ENCODE measurements at regions not wholly inside any gene's neighbourhood (a gene's known extent, or its start where the extent isn't known, plus 50 kb on each side); places are given as distances from the start of the nearest gene placed in this dataset.

- no peak for DNase-seq (ENCODE audit: low read depth)
These were observed 223.7 kb downstream of the SOX11 start for GRCh38 chr2:5915881-5916310.

DNA sequence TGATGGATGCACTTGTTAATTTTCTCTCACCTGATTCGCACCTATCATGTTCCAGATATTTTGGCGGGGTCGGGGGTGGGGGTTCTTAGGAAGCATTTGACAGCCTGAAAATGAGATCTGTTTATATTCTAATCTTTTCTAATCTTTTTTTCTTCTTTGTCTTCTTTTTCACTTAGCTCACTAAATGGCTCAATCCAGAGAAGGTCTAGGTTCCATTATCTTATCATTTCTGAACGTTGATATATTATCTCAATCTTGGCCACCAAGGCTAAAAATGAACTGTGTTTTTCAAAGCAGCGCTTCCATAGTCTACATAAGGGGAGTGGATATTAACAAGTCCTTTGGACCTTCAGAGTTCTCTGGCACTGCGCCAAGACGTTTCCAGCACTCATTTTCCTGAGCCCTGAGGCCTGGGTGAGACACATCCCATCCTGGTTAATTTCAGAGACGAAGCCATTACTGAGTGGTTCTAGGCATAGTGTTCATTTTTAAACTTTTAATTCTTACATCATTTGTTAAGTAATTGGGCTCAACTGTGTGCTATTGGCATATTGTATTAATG lies 229.0 kb downstream of the SOX11 start:
- no peak for DNase-seq (ENCODE audit: low read depth)

DNA sequence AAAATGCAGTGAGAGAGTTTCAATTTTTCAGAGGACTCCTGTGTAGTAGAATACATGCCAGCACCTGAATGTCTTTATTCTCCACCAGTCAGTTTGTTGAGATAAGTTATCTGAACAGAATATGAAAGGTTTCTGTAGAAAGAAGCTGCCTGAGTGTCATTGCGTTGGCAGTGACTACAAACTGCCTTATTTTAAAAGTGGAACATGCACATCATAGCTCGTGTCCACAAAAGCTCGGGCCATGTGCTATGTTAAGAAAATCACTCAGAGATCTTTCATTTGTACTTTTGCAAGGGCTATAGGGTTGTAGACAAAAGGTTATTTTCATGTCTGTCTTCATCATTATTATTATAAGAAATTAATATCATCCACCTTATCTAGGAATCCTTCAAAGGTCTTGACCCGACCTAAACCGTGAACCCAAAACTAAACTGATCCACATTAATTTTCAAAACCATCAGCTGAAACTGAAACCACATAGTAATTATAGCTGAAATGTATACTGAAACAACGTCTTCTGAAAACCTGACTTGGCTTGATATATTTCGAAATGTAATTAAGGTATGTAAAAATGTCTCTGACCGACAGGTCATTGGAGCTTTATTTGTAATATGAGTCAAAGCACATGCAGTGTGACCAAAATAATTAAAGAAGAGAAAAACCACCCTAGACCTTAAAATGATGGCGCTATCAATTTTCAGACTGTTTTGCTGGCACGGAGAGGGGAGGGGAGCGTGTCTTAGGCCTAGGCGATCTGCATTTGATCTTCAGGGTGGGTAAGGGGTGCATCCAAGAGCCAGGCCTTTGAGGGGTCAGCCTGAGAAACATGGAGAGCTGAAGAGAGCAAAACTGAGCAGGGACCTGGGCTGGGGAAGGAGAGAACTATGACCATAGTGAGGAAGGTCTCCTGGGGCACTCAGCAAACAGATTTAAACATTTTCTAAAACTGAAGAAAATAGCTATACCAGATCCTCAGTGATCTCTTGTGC lies 232.1 kb downstream of the SOX11 start:
- no peak for DNase-seq (ENCODE audit: low read depth)

DNA sequence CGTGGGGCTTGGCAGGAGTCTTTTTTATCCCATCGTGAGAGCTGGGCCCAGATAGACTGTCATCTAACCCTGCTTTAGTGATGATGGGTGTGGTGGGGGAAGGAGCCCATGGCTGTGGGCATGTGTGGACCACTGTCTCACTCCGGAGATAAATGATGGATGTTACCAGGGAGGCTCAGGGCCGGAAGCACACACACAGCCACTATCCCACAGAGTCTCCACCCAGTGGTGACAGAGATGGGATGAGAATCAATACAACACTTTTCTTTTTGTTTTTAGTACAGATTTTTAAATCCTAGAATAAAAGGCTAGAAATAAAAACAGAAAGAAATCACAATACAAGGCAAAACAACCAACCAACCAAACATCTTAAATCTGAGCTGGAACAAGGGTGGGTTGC lies 233.4 kb downstream of the SOX11 start:
- DNase-seq (ENCODE audit: low read depth): no peak

DNA sequence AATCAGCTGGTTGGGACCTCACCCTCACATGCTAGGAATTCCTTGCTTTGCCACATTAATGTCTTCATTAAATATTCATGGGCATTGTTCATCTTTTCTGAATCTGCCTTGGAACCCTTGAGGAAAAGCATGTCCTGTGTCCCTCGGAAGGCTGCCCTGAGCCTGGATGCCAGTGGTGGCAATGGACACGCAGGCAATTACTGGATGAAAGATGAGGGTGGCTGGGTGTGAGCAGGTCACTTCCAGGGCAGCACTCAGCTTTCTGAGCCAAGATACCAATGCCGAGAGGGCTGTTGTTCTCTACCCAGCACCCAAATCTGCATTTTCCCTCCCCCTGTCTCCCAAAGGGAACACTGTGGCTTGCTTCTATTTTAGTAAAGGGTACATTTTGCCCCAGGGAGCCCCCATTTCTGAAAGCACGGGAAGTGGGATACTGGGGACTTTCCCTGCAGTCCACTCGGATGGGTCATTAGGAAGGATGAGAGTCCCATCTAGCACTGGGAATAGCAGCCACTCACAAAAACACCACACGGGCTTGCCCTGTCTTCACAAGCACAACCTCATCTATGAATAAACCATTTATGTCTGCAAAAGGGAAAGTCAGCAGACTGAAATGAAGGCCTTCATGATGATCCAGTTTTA lies 234.8 kb downstream of the SOX11 start:
- DNase-seq (ENCODE audit: low read depth): no peak

DNA sequence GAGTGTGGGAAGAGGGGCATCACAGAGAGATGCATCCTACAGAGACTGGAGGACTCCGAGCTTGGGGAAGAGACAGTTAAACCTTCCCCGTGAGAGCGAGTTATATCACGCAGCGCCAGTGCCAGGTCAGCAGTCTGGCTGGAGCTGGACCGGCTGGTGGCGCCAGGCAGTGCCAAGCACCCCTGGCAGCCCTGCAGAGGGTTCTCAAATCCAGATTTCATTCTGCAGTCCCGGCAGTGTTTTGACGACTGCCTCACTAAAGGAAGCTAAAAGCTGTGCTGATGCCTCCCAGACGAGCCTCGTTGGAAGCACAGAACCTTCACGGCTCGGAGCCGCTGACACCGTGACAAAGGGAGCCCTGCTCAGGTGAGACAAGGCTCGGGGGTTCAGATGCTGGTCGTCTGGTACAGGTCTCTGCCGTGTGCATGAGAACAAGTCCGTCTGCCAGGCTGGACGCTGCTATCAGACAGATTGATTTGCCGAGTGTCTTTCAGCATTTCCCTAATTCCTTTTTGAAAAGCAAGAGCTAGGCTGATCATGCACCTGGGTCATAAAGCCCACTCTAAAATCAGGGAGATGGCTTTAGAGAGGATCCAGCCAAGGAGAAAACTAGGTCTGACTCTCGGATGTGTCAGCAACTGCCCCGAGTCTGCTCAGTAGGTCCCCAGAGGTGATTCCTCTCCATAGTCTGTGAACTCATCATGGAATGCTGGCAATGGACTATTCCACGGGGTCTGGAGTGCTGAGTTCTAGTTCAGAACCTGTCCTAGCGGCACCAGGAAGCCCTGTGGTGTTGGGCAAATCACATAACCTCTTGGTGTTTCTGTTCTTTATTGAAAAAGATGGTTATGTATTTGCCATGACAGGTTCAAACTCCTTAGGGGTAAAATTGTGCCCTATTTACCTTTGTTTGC lies 240.6 kb downstream of the SOX11 start:
- no peak for DNase-seq (ENCODE audit: low read depth)

DNA sequence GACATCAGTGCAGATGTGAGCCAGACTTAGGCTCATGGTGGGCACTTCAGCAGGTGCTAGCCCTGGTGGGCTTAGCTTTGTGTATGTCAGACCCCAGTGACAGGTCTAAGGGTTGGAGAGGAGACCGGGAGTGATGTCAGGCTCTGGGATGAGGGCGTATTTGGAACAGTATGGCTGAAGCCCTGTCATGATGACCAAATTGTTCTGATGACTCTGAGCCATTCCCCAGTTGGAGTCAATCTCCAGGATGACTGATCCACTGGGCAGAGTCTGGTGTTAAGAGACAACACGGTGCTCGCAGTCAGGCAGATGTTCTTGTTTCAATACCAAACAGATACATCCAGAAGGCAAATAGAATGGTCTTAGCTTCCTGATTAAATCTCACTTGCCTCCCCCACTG lies 241.5 kb downstream of the SOX11 start:
- DNase-seq (ENCODE audit: low read depth): no peak

DNA sequence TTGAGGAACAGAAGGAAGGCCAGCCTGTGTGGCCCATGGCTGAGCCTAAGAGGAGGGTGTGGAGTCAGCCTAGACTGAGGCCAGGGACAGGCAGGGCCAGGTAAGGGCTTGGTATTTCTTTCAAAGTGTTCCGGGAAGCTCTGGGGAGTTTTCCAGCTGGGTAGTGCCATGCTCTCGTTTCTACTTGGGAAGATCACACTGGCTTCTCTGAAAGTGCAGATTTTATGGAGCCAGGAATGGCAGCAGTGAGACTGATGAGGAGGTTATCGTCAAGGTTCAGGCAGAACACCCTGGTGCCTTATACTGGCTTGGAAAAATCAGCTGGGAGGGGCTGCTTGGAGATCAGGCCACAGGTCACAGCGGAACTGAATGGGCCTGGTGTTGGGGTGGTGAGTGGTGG lies 245.1 kb downstream of the SOX11 start:
- no peak for DNase-seq (ENCODE audit: low read depth)

DNA sequence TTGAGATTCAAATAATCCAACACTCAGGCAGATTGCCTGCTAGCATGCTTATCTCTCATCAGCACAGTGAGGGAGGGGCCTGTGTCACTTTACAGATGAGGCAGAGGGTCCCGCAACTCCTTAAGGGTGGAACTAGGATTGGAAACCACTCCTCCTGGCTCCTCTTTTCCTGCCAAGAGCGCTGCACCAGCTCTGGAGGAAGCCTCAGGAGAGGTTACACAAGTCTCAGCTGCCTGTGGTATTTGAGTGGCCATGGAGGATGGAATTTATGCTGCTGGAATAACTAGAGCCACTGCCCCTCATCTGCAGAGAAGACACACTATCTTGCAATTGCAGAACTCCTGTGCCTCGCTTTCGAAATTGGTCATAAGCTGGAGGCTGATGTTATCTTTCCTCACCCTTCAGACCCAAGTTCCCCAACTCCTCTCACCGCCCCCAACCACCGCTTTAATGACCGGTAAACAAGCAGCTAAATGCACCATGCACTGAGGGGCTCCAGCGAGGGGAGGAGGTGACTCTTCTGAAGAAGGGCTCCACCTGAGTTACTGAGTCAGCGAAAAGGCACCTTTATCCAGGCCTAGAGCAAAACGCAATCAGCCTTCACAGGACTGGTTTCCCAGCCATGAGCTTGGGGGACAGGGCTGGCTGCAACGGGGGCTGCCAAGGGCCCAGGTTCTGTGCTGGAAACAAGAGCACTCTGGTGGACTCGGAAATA lies 245.8 kb downstream of the SOX11 start:
- DNase-seq (ENCODE audit: low read depth): no peak

DNA sequence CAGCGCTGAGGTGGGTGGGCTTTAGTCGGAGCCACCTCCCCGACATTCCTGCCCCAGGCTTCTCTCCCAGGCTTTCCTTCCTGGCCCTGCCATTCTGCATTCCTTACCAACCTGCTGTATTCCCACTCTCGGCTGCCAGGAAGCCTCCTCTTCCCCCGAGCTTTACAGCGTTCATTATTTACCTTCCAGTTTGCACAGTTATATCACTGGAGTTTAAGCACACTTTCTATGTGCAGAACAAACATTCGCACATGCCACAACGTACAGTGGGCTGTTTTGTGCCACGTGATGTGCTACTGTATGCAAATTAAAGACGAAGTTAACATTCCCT lies 246.3 kb downstream of the SOX11 start:
- DNase-seq (ENCODE audit: low read depth): no peak

GRCh38 chr2:5939553-5939952 lies 247.4 kb downstream of the SOX11 start:
- DNase-seq (ENCODE audit: low read depth): no peak

DNA sequence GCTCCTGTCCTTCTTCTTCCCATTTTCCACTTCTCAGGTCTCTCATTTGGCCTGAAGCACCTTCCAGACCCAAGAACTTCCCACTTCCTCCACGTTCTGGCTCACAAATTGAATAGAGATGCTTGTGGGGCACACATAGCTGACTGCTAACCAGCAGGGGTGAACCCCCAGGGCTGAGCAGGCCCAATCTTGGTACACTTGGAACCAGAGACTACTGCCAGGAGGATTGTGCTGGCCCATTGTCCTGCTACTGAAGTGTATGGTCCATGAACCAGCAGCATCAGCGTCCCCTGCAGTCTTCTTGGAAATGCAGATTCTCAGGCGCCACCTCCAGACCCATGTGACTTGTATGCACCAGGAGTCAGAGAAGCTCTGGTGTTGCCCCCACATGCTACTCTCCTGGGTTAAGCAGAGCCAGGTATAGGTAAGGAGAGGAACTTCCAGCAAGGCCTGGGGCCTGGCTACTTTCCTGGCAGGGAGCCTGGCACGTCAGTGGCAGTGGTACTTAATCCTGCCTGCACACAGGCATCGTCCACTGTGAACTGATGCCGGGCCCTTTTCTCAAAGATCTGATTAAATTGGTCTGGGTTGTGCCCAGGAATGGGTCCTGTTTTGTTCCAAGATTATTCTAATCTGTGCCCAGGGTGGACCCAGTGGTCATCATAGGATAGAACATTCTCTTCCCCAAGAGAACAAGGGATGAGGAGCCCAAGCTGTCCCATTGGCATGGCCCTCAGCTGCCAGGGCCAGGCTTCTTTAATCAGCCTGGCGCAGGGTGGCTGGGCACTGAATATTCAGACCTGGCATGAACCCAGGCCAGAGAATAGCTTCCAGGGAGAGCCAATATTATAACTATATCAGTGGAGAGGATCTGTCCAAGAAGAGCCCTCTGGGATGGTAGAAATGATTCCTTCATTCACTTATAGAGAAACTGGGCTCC lies 248.7 kb downstream of the SOX11 start:
- DNase-seq (ENCODE audit: low read depth): no peak

- DNase-seq (ENCODE audit: low read depth): no peak
These were observed 250.0 kb downstream of the SOX11 start for GRCh38 chr2:5942204-5942603.

GRCh38 chr2:5945742-5946141 lies 253.6 kb downstream of the SOX11 start:
- no peak for DNase-seq (ENCODE audit: low read depth)

DNA sequence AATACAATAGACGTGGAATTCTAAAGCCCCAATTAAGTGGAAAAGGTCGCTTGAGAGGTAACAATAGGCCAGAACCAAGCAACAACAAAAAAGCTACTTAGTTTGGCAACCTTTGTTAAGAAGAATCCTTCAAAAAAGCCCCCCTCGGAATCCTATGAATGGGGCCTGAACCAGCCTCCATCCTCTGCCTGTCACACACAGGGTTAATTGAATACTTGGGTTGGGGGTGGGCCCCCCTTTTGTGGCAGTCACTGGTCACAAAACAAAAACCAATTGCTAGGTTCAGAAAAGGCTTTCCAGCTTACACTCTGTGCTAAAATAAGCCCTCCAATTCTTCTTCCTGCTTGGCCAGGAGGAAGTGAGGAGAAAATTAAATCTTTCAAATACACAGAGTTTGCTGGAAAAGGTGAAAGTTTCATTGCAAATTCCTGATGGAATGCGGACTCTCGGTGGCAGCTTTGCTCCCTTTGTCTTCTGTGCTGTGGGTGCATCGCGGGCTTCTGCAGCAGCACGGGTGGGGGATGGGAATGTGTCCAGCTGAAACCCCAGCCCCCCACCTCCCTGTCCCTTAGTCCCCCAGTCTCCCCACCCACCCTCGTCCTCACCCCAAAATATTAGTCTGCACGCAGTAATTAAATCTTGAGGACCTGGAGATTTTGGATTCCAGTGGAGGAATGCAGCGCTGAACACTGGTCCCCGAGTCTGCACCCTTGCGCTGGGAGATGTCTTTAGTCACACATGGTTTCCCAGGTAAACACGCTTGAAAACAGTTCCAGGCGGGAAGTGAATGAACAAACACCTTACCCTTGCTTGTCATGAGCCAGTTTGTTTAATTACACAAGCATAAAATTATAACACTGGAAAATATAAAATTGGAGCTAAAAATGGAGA lies 254.3 kb downstream of the SOX11 start:
- DNase-seq (ENCODE audit: low read depth): no peak

DNA sequence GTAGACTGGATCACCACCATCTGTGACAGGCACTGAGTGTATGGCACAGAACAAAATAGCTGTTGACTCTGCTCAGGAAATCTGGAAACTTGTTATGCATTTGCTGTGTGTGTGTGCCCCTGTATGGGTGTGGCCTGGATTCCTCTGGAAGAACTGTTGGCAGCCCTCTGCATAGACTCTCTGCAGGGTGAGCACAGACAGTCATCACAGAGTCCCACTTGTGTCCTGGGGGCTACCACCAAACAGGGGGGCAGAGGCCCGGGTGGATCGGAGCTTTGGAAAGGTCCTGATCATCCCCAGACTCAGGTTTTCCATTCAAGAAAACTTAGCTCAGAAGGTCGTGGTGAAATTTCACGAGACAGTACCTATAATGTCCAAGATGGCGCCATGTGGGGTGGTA lies 258.6 kb downstream of the SOX11 start:
- no peak for DNase-seq (ENCODE audit: low read depth)

DNA sequence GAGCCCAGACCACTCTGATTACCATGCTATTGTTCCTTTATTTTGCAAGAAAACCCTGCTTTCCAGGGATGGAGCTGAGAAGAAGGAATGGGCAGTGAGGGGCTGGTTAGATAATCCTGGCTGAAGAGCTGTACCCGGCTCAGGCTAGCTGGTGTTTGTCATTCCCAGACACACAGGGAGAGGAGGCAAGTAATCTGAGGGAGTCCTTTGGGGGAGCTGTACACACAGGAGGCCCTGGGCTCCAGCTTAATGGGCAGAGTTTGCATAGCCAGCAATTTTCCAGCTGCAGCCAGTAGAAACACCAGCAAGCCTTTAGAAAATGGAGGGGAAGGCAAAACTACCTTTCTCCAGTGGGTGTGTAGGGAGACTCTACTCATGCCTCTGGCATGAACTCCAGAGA lies 259.3 kb downstream of the SOX11 start:
- DNase-seq (ENCODE audit: low read depth): no peak

GRCh38 chr2:5953525-5953924 lies 261.3 kb downstream of the SOX11 start:
- DNase-seq (ENCODE audit: low read depth): no peak

DNA sequence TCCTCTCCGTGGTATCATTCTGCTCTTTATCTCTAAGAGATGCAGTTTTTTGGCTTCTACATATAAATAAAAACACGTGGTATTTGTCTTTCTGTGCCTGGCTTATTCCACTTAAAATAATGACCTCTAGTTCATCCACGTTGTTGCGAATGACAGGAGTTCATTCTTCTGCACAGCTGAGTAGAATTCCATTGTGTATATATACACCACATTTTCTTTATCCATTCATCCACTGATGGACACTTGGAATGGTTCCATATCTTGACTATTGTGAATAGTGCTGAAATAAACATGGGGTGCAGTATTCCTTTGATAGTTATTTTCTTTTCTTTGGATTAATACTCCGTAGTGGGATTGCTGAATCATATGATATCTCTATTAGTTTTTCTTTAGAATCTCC lies 262.3 kb downstream of the SOX11 start:
- DNase-seq (ENCODE audit: low read depth): no peak
